CD4-positive, alpha-beta T cell (primary cell): ENCODE measurements at regions not wholly inside any gene's neighbourhood (a gene's known extent, or its start where the extent isn't known, plus 50 kb on each side); places are given as distances from the start of the nearest gene placed in this dataset.

ENCODE experiments used
- ATAC-seq: fragments of 200-7000 bp; cut with Tn5 transposase; one replicate; pipeline ENCODE4 v1.10.0; 2022; ENCODE audit warnings: mild to moderate bottlenecking; ENCODE audit not compliant: poor library complexity
- CTCF ChIA-PET: fragments of 350-600 bp; sonication (Branson Sonifier 250); formaldehyde crosslinking; loops from one replicate; lab custom pipeline; 2021; ENCODE audit warnings: antibody characterized with exemption, inconsistent platforms; lab: Charles Lee
- POLR2A ChIA-PET: fragments of 350-600 bp; sonication (Branson Sonifier 250); formaldehyde crosslinking; loops from one replicate; lab custom pipeline; 2021; ENCODE audit warnings: antibody characterized with exemption, inconsistent platforms; lab: Charles Lee
- DNase-seq, 14 experiments: peaks; one replicate each; pipeline ENCODE4 v3.0.0-alpha.2; 2013 to 2020; ENCODE audit warnings: mixed read lengths in 2 of 14
- H3K27ac ChIP-seq, 2 donors: one replicate each; pipeline versions ENCODE4 v1.5.1 to v1.7.0; 2013; ENCODE audit warnings: low read length in 2 of 2, low read depth in 1 of 2, mild to moderate bottlenecking in 1 of 2
- H3K27me3 ChIP-seq, 2 experiments: 1 replicate in 1 of 2; 2 replicates in 1 of 2; pipeline versions ENCODE4 v1.6.1 to v1.7.0; 2013; ENCODE audit warnings: low read length in 2 of 2, control low read depth in 1 of 2, mild to moderate bottlenecking in 1 of 2, moderate library complexity in 1 of 2; ENCODE audit not compliant: insufficient read depth in 2 of 2, control insufficient read depth in 1 of 2
- H3K36me3 ChIP-seq: one replicate; pipeline ENCODE4 v1.6.1; 2013; ENCODE audit warnings: low read length, control low read depth; ENCODE audit not compliant: insufficient read depth
- H3K4me1 ChIP-seq: one replicate; pipeline ENCODE4 v1.6.1; 2013; ENCODE audit warnings: low read length, control low read depth; ENCODE audit not compliant: insufficient read depth
- H3K4me3 ChIP-seq: one replicate; pipeline ENCODE4 v1.5.1; 2013; ENCODE audit warnings: mild to moderate bottlenecking, low read length, moderate library complexity
- H3K9me3 ChIP-seq, 2 experiments: 1 replicate in 1 of 2; 2 replicates in 1 of 2; pipeline versions ENCODE4 v1.6.1 to v1.7.0; 2013; ENCODE audit warnings: low read length in 2 of 2, mild to moderate bottlenecking in 2 of 2, control low read depth in 1 of 2, moderate library complexity in 1 of 2; ENCODE audit not compliant: control insufficient read depth in 1 of 2, insufficient read depth in 1 of 2
- H3K27ac Mint-ChIP-seq: one replicate; pipeline ENCODE4 v1.8.0; 2020; ENCODE audit warnings: mixed read lengths
- H3K27me3 Mint-ChIP-seq: one replicate; pipeline ENCODE4 v1.8.0; 2021; ENCODE audit warnings: mixed read lengths
- H3K36me3 Mint-ChIP-seq: one replicate; pipeline ENCODE4 v1.8.0; 2021; ENCODE audit warnings: low read depth, mixed read lengths
- H3K4me1 Mint-ChIP-seq: one replicate; pipeline ENCODE4 v1.8.0; 2021; ENCODE audit warnings: low read depth, mixed read lengths
- H3K4me3 Mint-ChIP-seq: one replicate; pipeline ENCODE4 v1.8.0; 2020; ENCODE audit warnings: mild to moderate bottlenecking, mixed read lengths
- H3K9me3 Mint-ChIP-seq: one replicate; pipeline ENCODE4 v1.8.0; 2020; ENCODE audit warnings: mixed read lengths
- CTCF ChIP-seq: fragments of 200-600 bp; IDR thresholded peaks from one replicate; pipeline ENCODE4 v1.8.0; 2022; ENCODE audit warnings: antibody characterized with exemption, mild to moderate bottlenecking
- intact Hi-C, 2 experiments: fragments of 100-400 bp; cut with DNase I in 1 of 2; cut with micrococcal nuclease in 1 of 2; formaldehyde crosslinking; loops; one replicate each; pipeline versions ENCODE4 v1.15.1 to v1.9.0; 2023 to 2025; cut with DNase I, micrococcal nuclease

GRCh38 chr1:58045094-58045705, 501.3 kb downstream of the OMA1 start:
- no peaks in the 10 kb centered on the region for H3K4me1 Mint-ChIP-seq
- Histone ChIP-seq H3K27me3 (peaks cover 0 to 4% of the 10 kb centered on the region in 2 experiments), H3K4me1 (no peaks in the 10 kb centered on the region), H3K27ac (no peak overlapping the region), H3K9me3 (no peaks in the 10 kb centered on the region), H3K4me3 (no peak overlapping the region), H3K36me3 (no peaks in the 10 kb centered on the region)
- no peak for DNase-seq
- ChIA-PET POLR2A (no interaction called here), CTCF (interaction anchor here (0.7 kb wide), 1 partner anchor 277 kb away, joined by 4 read pairs; no protein-coding TSS in a partner anchor)
- ATAC-seq = no peak
- no peak overlapping the region for H3K4me3 Mint-ChIP-seq
- H3K9me3 Mint-ChIP-seq = no peaks in the 10 kb centered on the region
- H3K27ac Mint-ChIP-seq = no peak overlapping the region
- intact Hi-C loops = no loop called here
- no peaks in the 10 kb centered on the region for H3K27me3 Mint-ChIP-seq
- no peak for TF ChIP-seq CTCF
- H3K36me3 Mint-ChIP-seq = no peaks in the 10 kb centered on the region

GRCh38 chr1:58041621-58042020, 504.9 kb downstream of the OMA1 start:
- H3K36me3 ChIP-seq = no peaks in the 10 kb centered on the region
- H3K27me3 Mint-ChIP-seq = peaks cover 20% of the 10 kb centered on the region
- no peaks in the 10 kb centered on the region for H3K9me3 ChIP-seq
- H3K27me3 ChIP-seq = peaks cover 0 to 8% of the 10 kb centered on the region in 2 experiments
- H3K27ac Mint-ChIP-seq = no peak overlapping the region
- H3K27ac ChIP-seq = no peak overlapping the region
- CTCF ChIA-PET = no interaction called here
- no peaks in the 10 kb centered on the region for H3K4me1 Mint-ChIP-seq
- DNase-seq (no peak), ATAC-seq (no peak)
- H3K4me1 ChIP-seq = no peaks in the 10 kb centered on the region
- no peaks in the 10 kb centered on the region for H3K36me3 Mint-ChIP-seq
- no peak overlapping the region for H3K4me3 ChIP-seq
- H3K9me3 Mint-ChIP-seq = no peaks in the 10 kb centered on the region
- POLR2A ChIA-PET = no interaction called here
- intact Hi-C loops = no loop called here
- no peak for TF ChIP-seq CTCF
- H3K4me3 Mint-ChIP-seq = no peak overlapping the region

GRCh38 chr1:58038574-58038973, 508.0 kb downstream of the OMA1 start:
- intact Hi-C loops = no loop called here
- POLR2A ChIA-PET = no interaction called here
- no peaks in the 10 kb centered on the region for H3K4me1 ChIP-seq
- Mint-ChIP-seq H3K27ac (no peak overlapping the region), H3K4me1 (no peaks in the 10 kb centered on the region), H3K9me3 (no peaks in the 10 kb centered on the region), H3K36me3 (no peaks in the 10 kb centered on the region), H3K4me3 (no peak overlapping the region), H3K27me3 (peaks cover 22% of the 10 kb centered on the region)
- H3K4me3 ChIP-seq = no peak overlapping the region
- H3K9me3 ChIP-seq = no peaks in the 10 kb centered on the region
- H3K27ac ChIP-seq = no peak overlapping the region
- H3K36me3 ChIP-seq = no peaks in the 10 kb centered on the region
- CTCF ChIA-PET = no interaction called here
- no peak for TF ChIP-seq CTCF
- peaks cover 0 to 4% of the 10 kb centered on the region in 2 experiments for H3K27me3 ChIP-seq
- ATAC-seq (no peak), DNase-seq (no peak)
